ENCODE measurements at regions not wholly inside any gene's neighbourhood (a gene's known extent, or its start where the extent isn't known, plus 50 kb on each side); places are given as distances from the start of the nearest gene placed in this dataset.

GRCh38 chr4:112852601-112853000 is 196.9 kb upstream of the ANK2 start:
- no peak for DNase-seq

GRCh38 chr4:112853662-112854256 is 195.7 kb upstream of the ANK2 start:
- DNase-seq = no peak

- DNase-seq = no peak
Observed at GRCh38 chr4:112854420-112854819, 195.0 kb upstream of the ANK2 start.

GRCh38 chr4:112855058-112855457 is 194.4 kb upstream of the ANK2 start:
- peak in 1 of 2 experiments; percentile 27 for DNase-seq

GRCh38 chr4:112857461-112857860 is 192.0 kb upstream of the ANK2 start:
- no peak for DNase-seq

- no peak for DNase-seq
Observed at GRCh38 chr4:112858751-112859150, 190.7 kb upstream of the ANK2 start.

- DNase-seq = peak; percentile 29 to 78
Observed at GRCh38 chr4:112859456-112860184, 189.8 kb upstream of the ANK2 start.

- DNase-seq = no peak
Observed at GRCh38 chr4:112860830-112861690, 188.4 kb upstream of the ANK2 start.

GRCh38 chr4:112861691-112862674 is 187.5 kb upstream of the ANK2 start:
- DNase-seq = no peak

GRCh38 chr4:112865443-112865842 is 184.0 kb upstream of the ANK2 start:
- DNase-seq = no peak

- no peak for DNase-seq
Observed at GRCh38 chr4:112876316-112876715, 173.1 kb upstream of the ANK2 start.

- no peak for DNase-seq
Observed at GRCh38 chr4:112881842-112882241, 167.6 kb upstream of the ANK2 start.

- no peak for DNase-seq
Observed at GRCh38 chr4:112882286-112882685, 167.2 kb upstream of the ANK2 start.

- no peak for DNase-seq
Observed at GRCh38 chr4:112884406-112884805, 165.0 kb upstream of the ANK2 start.

- no peak for DNase-seq
Observed at GRCh38 chr4:112885897-112886296, 163.6 kb upstream of the ANK2 start.

GRCh38 chr4:112888622-112889021 is 160.8 kb upstream of the ANK2 start:
- no peak for DNase-seq

- no peak for DNase-seq
Observed at GRCh38 chr4:112889199-112889598, 160.3 kb upstream of the ANK2 start.

GRCh38 chr4:112889619-112890527 is 159.6 kb upstream of the ANK2 start:
- DNase-seq = no peak

- no peak for DNase-seq
Observed at GRCh38 chr4:112894480-112894879, 155.0 kb upstream of the ANK2 start.

GRCh38 chr4:112894951-112895350 is 154.5 kb upstream of the ANK2 start:
- DNase-seq = no peak

GRCh38 chr4:112895811-112896608 is 153.4 kb upstream of the ANK2 start:
- no peak for DNase-seq
